ENCODE measurements at regions not wholly inside any gene's neighbourhood (a gene's known extent, or its start where the extent isn't known, plus 50 kb on each side); places are given as distances from the start of the nearest gene placed in this dataset.

DNA sequence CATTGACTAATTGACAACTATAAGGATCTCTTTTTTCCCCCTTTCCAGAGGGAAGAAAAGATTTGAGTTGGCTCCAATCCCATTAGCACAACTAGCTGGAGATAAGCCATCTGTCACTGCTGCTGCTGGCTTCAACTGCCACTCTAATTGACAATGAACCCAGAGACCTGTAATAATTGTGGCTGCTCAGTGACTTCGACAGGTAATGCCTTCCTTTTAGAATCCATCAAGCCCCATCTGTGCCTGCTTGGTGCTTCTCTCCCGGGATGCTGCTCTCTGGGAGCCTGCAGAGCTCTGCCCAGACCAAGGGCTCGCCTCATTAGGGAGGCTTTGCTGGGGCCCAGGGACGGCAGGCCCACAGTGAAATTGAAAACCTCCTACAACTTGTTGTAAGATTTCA is 376.7 kb upstream of the SOX11 start:
- H3K4me3 ChIP-seq (ENCODE audit: low read depth, poor library complexity, severe bottlenecking), result no peak overlapping the region
- intact Hi-C loops (cut with DNase I; ENCODE audit: low total_unique reads), result no loop called here
- 61 to 66% methylated on average over 4 of the region's 4 CpGs for WGBS, 2 donors
- TF ChIP-seq POLR2A (IDR thresholded peaks at IDR 0.05), result no peak
- TF ChIP-seq, protein P1, sequence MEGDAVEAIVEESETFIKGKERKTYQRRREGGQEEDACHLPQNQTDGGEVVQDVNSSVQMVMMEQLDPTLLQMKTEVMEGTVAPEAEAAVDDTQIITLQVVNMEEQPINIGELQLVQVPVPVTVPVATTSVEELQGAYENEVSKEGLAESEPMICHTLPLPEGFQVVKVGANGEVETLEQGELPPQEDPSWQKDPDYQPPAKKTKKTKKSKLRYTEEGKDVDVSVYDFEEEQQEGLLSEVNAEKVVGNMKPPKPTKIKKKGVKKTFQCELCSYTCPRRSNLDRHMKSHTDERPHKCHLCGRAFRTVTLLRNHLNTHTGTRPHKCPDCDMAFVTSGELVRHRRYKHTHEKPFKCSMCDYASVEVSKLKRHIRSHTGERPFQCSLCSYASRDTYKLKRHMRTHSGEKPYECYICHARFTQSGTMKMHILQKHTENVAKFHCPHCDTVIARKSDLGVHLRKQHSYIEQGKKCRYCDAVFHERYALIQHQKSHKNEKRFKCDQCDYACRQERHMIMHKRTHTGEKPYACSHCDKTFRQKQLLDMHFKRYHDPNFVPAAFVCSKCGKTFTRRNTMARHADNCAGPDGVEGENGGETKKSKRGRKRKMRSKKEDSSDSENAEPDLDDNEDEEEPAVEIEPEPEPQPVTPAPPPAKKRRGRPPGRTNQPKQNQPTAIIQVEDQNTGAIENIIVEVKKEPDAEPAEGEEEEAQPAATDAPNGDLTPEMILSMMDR (IDR thresholded peaks at IDR 0.05), result no peak
- no peak for DNase-seq (ENCODE audit: low spot score in 2 of 2)

DNA sequence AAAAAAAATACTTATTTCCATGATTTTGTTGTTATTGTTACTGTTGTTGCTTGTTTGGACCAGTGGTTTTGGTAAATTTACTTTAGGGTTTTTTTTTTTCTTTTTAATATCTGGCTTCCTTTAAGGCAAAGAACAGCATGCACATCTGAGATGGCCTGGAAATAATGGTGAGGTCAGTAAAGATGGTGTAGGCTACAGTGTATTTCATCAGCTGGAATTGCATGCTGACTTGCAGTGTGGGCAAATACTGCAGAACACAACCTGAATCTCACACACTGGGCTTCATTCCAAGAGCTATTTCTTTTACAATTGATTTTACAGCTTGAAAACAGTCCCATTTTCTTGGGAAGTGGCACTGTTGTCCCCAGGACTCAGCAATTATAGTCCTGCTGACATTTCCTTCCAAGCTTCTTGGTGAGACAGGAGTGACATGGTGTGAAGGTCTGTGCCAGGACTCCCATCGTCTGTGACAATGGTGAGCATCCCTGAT is 376.1 kb upstream of the SOX11 start:
- 69 to 83% methylated on average over 1 of the region's 1 CpG for WGBS, 2 donors
- intact Hi-C loops (cut with DNase I; ENCODE audit: low total_unique reads), result no loop called here
- no peak for TF ChIP-seq POLR2A (IDR thresholded peaks at IDR 0.05)
- TF ChIP-seq, protein P1 (IDR thresholded peaks at IDR 0.05), result no peak
- DNase-seq (ENCODE audit: low spot score in 2 of 2), result no peak
- no peak overlapping the region for H3K4me3 ChIP-seq (ENCODE audit: low read depth, poor library complexity, severe bottlenecking)

- 94 to 97% methylated on average over 1 of the region's 1 CpG for WGBS, 2 donors
- DNase-seq (ENCODE audit: low spot score in 2 of 2), result no peak
- no peak for TF ChIP-seq POLR2A (IDR thresholded peaks at IDR 0.05)
- TF ChIP-seq, protein P1 (IDR thresholded peaks at IDR 0.05), result no peak
- H3K4me3 ChIP-seq (ENCODE audit: low read depth, poor library complexity, severe bottlenecking), result no peak overlapping the region
- intact Hi-C loops (cut with DNase I; ENCODE audit: low total_unique reads), result no loop called here
Observed at GRCh38 chr2:5319493-5319892, 372.7 kb upstream of the SOX11 start.

DNA sequence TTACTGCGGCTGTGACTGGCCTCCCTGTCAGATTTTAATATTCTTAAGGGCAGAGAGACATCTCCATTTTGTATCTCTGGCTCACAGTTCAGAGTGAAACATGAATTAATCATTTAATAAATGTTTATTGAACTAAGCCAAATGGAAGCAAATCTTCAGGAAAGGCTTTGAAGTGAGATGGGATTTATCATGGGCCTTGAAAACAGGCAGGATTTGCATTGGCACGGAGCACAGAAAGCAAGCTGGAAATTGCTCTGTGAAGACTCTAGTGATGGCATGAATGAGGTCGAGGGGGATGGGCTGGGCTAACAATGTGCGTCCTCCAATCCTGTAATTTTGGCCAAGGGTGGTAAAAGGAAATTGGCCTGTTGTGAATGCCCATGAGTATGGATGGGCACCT is 369.8 kb upstream of the SOX11 start:
- no peak overlapping the region for H3K4me3 ChIP-seq (ENCODE audit: low read depth, poor library complexity, severe bottlenecking)
- WGBS, 2 donors, result 47 to 49% methylated on average over 4 of the region's 4 CpGs
- TF ChIP-seq POLR2A (IDR thresholded peaks at IDR 0.05), result no peak
- TF ChIP-seq, protein P1 (IDR thresholded peaks at IDR 0.05), result no peak
- DNase-seq (ENCODE audit: low spot score in 2 of 2), result no peak
- intact Hi-C loops (cut with DNase I; ENCODE audit: low total_unique reads), result no loop called here

GRCh38 chr2:5325523-5325922 is 366.7 kb upstream of the SOX11 start:
- intact Hi-C loops (cut with DNase I; ENCODE audit: low total_unique reads), result no loop called here
- DNase-seq (ENCODE audit: low spot score in 2 of 2), result no peak
- TF ChIP-seq, protein P1 (IDR thresholded peaks at IDR 0.05), result no peak
- no peak for TF ChIP-seq POLR2A (IDR thresholded peaks at IDR 0.05)
- 88 to 92% methylated on average over 23 of the region's 23 CpGs for WGBS, 2 donors
- H3K4me3 ChIP-seq (ENCODE audit: low read depth, poor library complexity, severe bottlenecking), result no peak overlapping the region

DNA sequence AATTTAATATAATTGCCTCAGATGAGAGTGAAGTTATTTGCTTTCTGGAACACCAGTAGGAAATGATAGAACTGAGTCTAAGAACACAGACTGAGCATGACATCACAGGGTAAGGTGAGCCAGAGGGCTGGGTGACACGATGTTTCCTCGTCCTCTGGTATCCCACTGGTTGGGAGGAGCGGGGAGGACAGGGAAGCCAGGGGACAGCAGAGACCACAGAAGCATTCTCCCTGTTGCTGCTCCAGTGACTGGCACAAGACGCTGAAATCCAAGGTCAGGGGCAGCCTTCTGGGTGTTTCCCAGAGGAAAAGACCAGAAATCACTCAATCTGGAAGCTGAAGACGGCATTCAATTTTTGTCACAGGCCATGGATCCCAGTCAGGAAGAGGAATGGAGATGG is 363.4 kb upstream of the SOX11 start:
- TF ChIP-seq, protein P1 (IDR thresholded peaks at IDR 0.05), result no peak
- no peak for TF ChIP-seq POLR2A (IDR thresholded peaks at IDR 0.05)
- WGBS, 2 donors, result 69 to 74% methylated on average over 5 of the region's 5 CpGs
- no peak overlapping the region for H3K4me3 ChIP-seq (ENCODE audit: low read depth, poor library complexity, severe bottlenecking)
- intact Hi-C loops (cut with DNase I; ENCODE audit: low total_unique reads), result no loop called here
- DNase-seq (ENCODE audit: low spot score in 2 of 2), result no peak

Data from lower leg skin (tissue), 4 donors.